IPS-18a (cell line): ENCODE measurements at regions not wholly inside any gene's neighbourhood (a gene's known extent, or its start where the extent isn't known, plus 50 kb on each side); places are given as distances from the start of the nearest gene placed in this dataset.

ENCODE experiments used
- H3K27ac ChIP-seq: one replicate; pipeline ENCODE4 v1.5.1; 2013; ENCODE audit warnings: low read length
- H3K27me3 ChIP-seq: one replicate; pipeline ENCODE4 v1.6.1; 2013; ENCODE audit warnings: mild to moderate bottlenecking, low read length; ENCODE audit not compliant: control insufficient read depth, insufficient read depth
- H3K36me3 ChIP-seq: one replicate; pipeline ENCODE4 v1.6.1; 2013; ENCODE audit warnings: low read depth, low read length; ENCODE audit not compliant: control insufficient read depth
- H3K4me1 ChIP-seq: one replicate; pipeline ENCODE4 v1.6.1; 2013; ENCODE audit warnings: low read depth, low read length; ENCODE audit not compliant: control insufficient read depth
- H3K4me3 ChIP-seq: one replicate; pipeline ENCODE4 v1.5.1; 2013; ENCODE audit warnings: low read length
- H3K9ac ChIP-seq: one replicate; pipeline ENCODE4 v1.6.1; 2013; ENCODE audit warnings: mild to moderate bottlenecking, low read length, moderate library complexity
- H3K9me3 ChIP-seq: one replicate; pipeline ENCODE4 v1.6.1; 2013; ENCODE audit warnings: low read depth, low read length; ENCODE audit not compliant: control insufficient read depth

GRCh38 chr14:98751110-98751509 is 520.9 kb downstream of the BCL11B start:
- Histone ChIP-seq H3K4me1 (peaks cover 5% of the 10 kb centered on the region), H3K4me3 (no peak overlapping the region), H3K36me3 (no peaks in the 10 kb centered on the region), H3K27ac (no peak overlapping the region), H3K9me3 (peaks cover 3% of the 10 kb centered on the region), H3K9ac (no peak overlapping the region), H3K27me3 (no peaks in the 10 kb centered on the region)

- Histone ChIP-seq H3K9ac (no peak overlapping the region), H3K9me3 (peaks cover 3% of the 10 kb centered on the region), H3K4me1 (peaks cover 5% of the 10 kb centered on the region), H3K27me3 (no peaks in the 10 kb centered on the region), H3K36me3 (no peaks in the 10 kb centered on the region), H3K27ac (no peak overlapping the region), H3K4me3 (no peak overlapping the region)
These were observed 519.3 kb downstream of the BCL11B start for GRCh38 chr14:98752660-98753059.

- H3K9ac ChIP-seq: no peak overlapping the region
- H3K27me3 ChIP-seq: no peaks in the 10 kb centered on the region
- peaks cover 3% of the 10 kb centered on the region for H3K9me3 ChIP-seq
- no peak overlapping the region for H3K27ac ChIP-seq
- H3K4me3 ChIP-seq: no peak overlapping the region
- H3K36me3 ChIP-seq: no peaks in the 10 kb centered on the region
- H3K4me1 ChIP-seq: peaks cover 5% of the 10 kb centered on the region
These were observed 517.5 kb downstream of the BCL11B start for GRCh38 chr14:98754343-98755020.

DNA sequence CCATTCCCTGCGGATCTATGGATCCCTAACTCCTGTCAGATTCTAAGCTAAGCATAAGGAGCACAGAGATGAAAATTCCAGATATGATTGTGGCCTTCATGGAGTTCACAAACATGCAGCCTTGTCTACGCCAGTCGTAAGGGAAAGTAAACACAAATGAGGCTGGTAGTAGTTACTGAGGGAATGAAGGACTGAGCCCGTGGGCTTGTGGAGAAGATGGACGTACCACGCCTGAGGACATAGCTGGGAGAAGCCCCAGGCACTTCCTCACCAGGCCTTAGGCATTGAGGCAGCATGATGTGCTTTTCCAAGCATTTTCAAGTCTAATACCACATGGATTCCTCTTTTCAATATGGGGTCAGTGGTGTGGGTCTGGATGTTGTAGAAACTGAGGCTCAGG is 515.2 kb downstream of the BCL11B start:
- Histone ChIP-seq H3K27ac (no peak overlapping the region), H3K9me3 (peaks cover 3% of the 10 kb centered on the region), H3K27me3 (no peaks in the 10 kb centered on the region), H3K9ac (no peak overlapping the region), H3K4me3 (no peak overlapping the region), H3K4me1 (no peaks in the 10 kb centered on the region), H3K36me3 (no peaks in the 10 kb centered on the region)

- H3K4me3 ChIP-seq: no peak overlapping the region
- no peaks in the 10 kb centered on the region for H3K36me3 ChIP-seq
- no peaks in the 10 kb centered on the region for H3K27me3 ChIP-seq
- H3K9me3 ChIP-seq: peaks cover 3% of the 10 kb centered on the region
- H3K9ac ChIP-seq: no peak overlapping the region
- H3K4me1 ChIP-seq: no peaks in the 10 kb centered on the region
- no peak overlapping the region for H3K27ac ChIP-seq
These were observed 513.6 kb downstream of the BCL11B start for GRCh38 chr14:98758440-98758839.

DNA sequence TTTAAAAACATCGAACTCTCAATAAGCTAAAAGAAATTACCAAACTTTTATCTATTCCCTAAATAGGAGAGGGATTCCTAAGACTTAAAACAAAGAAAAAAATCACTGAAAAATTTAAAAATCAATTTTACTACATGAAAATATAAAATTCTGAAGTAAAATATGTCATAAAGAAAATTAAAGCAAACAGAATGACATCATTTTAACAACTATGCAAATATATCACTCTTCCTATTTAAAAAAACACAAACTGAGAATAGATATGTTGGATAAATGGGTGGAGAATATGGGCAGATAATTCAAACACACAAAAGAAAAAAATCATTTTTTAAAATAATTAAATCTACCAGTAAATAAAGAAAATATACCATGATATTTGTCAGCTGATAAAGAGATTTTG is 510.0 kb downstream of the BCL11B start:
- no peaks in the 10 kb centered on the region for H3K27me3 ChIP-seq
- H3K4me3 ChIP-seq: no peak overlapping the region
- no peaks in the 10 kb centered on the region for H3K36me3 ChIP-seq
- H3K9me3 ChIP-seq: no peaks in the 10 kb centered on the region
- no peaks in the 10 kb centered on the region for H3K4me1 ChIP-seq
- H3K27ac ChIP-seq: no peak overlapping the region
- H3K9ac ChIP-seq: no peak overlapping the region

DNA sequence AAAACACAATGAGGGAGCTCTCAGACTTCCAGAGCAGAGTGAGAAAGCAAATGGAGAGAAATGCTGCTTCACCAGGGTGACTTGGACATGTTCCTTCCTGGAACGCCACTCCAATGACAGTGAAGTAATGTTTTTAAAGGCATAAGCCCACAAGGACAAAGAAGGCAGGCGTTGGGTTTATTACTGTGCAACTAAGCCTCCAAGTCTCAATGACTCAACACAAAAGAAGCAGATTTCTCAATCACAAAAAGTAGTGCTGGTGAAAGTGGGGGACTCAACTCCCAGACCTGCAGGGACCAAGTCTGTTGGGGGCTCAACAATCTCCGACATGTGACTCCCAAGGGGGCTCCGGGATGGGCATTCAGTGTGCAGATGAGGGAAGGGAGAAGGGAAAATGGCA is 505.2 kb downstream of the BCL11B start:
- no peak overlapping the region for H3K4me3 ChIP-seq
- H3K9ac ChIP-seq: no peak overlapping the region
- H3K9me3 ChIP-seq: no peaks in the 10 kb centered on the region
- no peaks in the 10 kb centered on the region for H3K36me3 ChIP-seq
- H3K27me3 ChIP-seq: no peaks in the 10 kb centered on the region
- H3K4me1 ChIP-seq: no peaks in the 10 kb centered on the region
- no peak overlapping the region for H3K27ac ChIP-seq

DNA sequence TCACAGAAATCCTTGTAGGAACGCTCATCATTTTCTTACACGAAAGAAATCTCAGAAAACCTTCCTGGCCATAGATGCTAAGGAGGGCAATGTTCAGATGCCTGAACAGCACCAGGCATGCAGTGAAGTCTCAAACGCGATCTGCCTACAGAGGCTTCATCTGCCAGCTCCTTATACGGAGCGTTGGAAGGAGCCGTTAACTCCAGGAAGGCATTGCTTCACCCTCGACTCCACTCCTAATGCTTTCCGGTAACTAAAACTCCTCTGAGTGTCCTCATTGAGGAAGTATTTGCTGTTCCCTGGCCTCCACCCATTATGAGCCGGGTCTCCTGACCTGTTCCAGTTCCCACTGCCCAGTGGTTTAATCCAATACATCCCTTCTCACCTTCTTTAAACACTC is 502.7 kb downstream of the BCL11B start:
- H3K4me1 ChIP-seq: no peaks in the 10 kb centered on the region
- no peaks in the 10 kb centered on the region for H3K9me3 ChIP-seq

DNA sequence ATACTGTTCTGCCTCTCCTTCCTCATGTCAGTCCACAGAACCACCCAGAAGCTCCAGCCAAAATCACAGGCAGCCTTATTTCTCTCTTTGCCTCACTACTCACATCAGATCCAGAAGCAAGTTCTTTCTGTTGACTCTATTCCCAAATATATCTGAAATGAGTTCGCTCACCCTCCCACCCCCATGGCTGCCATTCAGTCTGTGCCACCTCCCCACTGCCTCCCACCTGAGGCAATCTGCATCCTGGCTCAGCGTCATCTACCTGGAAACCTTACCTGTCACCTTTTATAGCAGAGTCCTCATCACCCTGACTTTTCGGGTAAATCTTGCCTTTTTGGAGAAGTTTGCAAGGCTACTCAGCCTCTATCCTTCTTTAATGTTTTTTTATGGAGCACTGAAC is 501.8 kb downstream of the BCL11B start:
- Histone ChIP-seq H3K27me3 (no peaks in the 10 kb centered on the region), H3K27ac (no peak overlapping the region), H3K4me1 (peaks cover 4% of the 10 kb centered on the region)

More for the DNA sequence above, 502.7 kb downstream of the BCL11B start:
- Histone ChIP-seq H3K27me3 (no peaks in the 10 kb centered on the region), H3K4me3 (no peak overlapping the region), H3K27ac (no peak overlapping the region), H3K36me3 (no peaks in the 10 kb centered on the region), H3K9ac (no peak overlapping the region)

GRCh38 chr14:98773814-98774213 is 498.2 kb downstream of the BCL11B start:
- Histone ChIP-seq H3K36me3 (no peaks in the 10 kb centered on the region), H3K27me3 (no peaks in the 10 kb centered on the region), H3K9me3 (no peaks in the 10 kb centered on the region), H3K4me3 (no peak overlapping the region), H3K9ac (no peak overlapping the region), H3K27ac (no peak overlapping the region), H3K4me1 (peaks cover 6% of the 10 kb centered on the region)

More for the DNA sequence above, 501.8 kb downstream of the BCL11B start:
- Histone ChIP-seq H3K36me3 (no peaks in the 10 kb centered on the region), H3K9ac (no peak overlapping the region), H3K4me3 (no peak overlapping the region), H3K9me3 (no peaks in the 10 kb centered on the region)

DNA sequence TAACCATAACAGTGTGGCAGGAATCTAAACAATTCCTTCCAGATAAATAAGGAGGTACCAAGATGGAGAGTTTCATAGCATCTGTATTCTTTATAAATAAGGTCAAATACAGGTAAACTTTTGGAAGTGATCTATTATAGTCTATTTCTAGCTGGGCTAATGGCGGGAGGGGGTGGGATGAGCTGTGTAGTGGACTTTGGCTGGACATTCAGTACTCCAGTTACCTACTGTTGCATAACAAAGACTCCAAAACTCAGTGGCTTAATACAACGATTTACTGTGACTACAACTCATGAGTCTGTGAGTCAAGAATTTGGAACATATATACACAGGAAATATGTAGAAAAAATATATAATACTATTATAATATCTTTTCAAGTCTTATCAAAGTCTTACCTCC is 496.1 kb downstream of the BCL11B start:
- no peaks in the 10 kb centered on the region for H3K27me3 ChIP-seq
- no peaks in the 10 kb centered on the region for H3K9me3 ChIP-seq
- H3K4me1 ChIP-seq: peaks cover 6% of the 10 kb centered on the region
- no peak overlapping the region for H3K9ac ChIP-seq
- no peak overlapping the region for H3K4me3 ChIP-seq
- no peak overlapping the region for H3K27ac ChIP-seq
- no peaks in the 10 kb centered on the region for H3K36me3 ChIP-seq

DNA sequence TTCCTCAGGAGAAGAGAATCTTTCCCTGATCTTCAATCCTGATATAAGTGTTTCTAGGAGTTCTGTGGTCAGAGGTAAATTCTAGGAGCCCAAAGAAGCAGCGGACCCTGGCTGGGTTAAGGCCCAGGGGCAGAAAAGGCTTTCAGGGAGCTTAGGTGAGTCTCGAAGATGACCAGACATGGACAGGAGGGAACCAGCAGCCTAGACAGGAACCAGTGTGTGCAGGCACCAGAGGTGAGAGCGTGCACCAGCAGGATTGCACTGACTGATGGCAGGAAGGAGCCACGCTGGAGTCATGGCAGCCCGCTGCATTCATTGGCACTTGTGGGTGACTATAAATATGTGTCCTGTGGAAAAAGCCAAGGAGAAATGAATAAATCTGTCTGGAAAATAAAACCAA is 489.9 kb downstream of the BCL11B start:
- Histone ChIP-seq H3K9ac (no peak overlapping the region), H3K9me3 (no peaks in the 10 kb centered on the region), H3K27me3 (no peaks in the 10 kb centered on the region), H3K27ac (no peak overlapping the region), H3K4me3 (no peak overlapping the region), H3K4me1 (no peaks in the 10 kb centered on the region), H3K36me3 (no peaks in the 10 kb centered on the region)
